Hepatocyte (in vitro differentiated cells): ENCODE measurements at regions not wholly inside any gene's neighbourhood (a gene's known extent, or its start where the extent isn't known, plus 50 kb on each side); places are given as distances from the start of the nearest gene placed in this dataset.

Experiments used
- DNase-seq: peaks from one replicate; pipeline ENCODE4 v3.0.0-alpha.2; 2016; ENCODE audit warnings: low spot score
- H2AFZ ChIP-seq: fragments of 200-600 bp; sonication (generic); 2 replicates; pipeline ENCODE4 v1.6.0; 2016; ENCODE audit warnings: antibody characterized with exemption, mild to moderate bottlenecking
- H3K27ac ChIP-seq: fragments of 200-600 bp; sonication (generic); 2 replicates; pipeline ENCODE4 v1.5.1; 2016; ENCODE audit warnings: mild to moderate bottlenecking
- H3K27me3 ChIP-seq: fragments of 200-600 bp; sonication (generic); 2 replicates; pipeline ENCODE4 v1.6.1; 2016
- H3K36me3 ChIP-seq: fragments of 200-600 bp; sonication (generic); replicated peaks from 2 replicates; pipeline ENCODE4 v1.5.1; 2016; ENCODE audit warnings: low read depth; ENCODE audit not compliant: insufficient read depth
- H3K4me1 ChIP-seq: fragments of 200-600 bp; sonication (generic); 2 replicates; pipeline ENCODE4 v1.5.1; 2016; ENCODE audit warnings: mild to moderate bottlenecking, moderate library complexity; ENCODE audit not compliant: insufficient read depth
- H3K4me2 ChIP-seq: fragments of 200-600 bp; sonication (generic); 2 replicates; pipeline ENCODE4 v1.6.0; 2016
- H3K4me3 ChIP-seq: fragments of 200-600 bp; sonication (generic); 2 replicates; pipeline ENCODE4 v1.5.1; 2016; ENCODE audit warnings: mild to moderate bottlenecking
- H3K79me2 ChIP-seq: fragments of 200-600 bp; sonication (generic); 2 replicates; pipeline ENCODE4 v1.6.0; 2017; ENCODE audit warnings: mild to moderate bottlenecking
- H3K9me2 ChIP-seq: fragments of 200-600 bp; sonication (generic); replicated peaks from 2 replicates; pipeline ENCODE4 v1.6.0; 2017; ENCODE audit warnings: mild to moderate bottlenecking; ENCODE audit not compliant: insufficient read depth
- H3K9me3 ChIP-seq: fragments of 200-600 bp; sonication (generic); 2 replicates; pipeline ENCODE4 v1.5.1; 2016; ENCODE audit warnings: low read depth, mild to moderate bottlenecking
- H4K20me1 ChIP-seq: fragments of 200-600 bp; sonication (generic); 2 replicates; pipeline ENCODE4 v1.6.0; 2016; ENCODE audit warnings: mild to moderate bottlenecking; ENCODE audit not compliant: insufficient read depth, poor library complexity, severe bottlenecking
- EZH2 ChIP-seq: fragments of 200-600 bp; sonication (generic); IDR thresholded peaks from 2 replicates; pipeline ENCODE4 v1.6.1; 2016; ENCODE audit warnings: antibody characterized with exemption, mild to moderate bottlenecking, borderline replicate concordance
- EZH2phosphoT487 ChIP-seq: fragments of 200-600 bp; sonication (generic); IDR thresholded peaks from one replicate; pipeline ENCODE4 v1.6.1; 2018; ENCODE audit warnings: antibody characterized with exemption, mild to moderate bottlenecking, low read depth, moderate library complexity; ENCODE audit not compliant: unreplicated experiment, severe bottlenecking
- WGBS: methylation state at CpG from one replicate; pipeline ENCODE4 v1.1.6; 2016; ENCODE audit warnings: low lambda C conversion rate; ENCODE audit errors: missing lambda C conversion rate; 5-methylcytosine and 5-hydroxymethylcytosine counted together
- TF ChIP-seq, protein P1 (sequence below): fragments of 200-600 bp; sonication (generic); IDR thresholded peaks from 2 replicates; pipeline ENCODE4 v1.5.1; 2016; ENCODE audit warnings: antibody characterized with exemption, mild to moderate bottlenecking; ENCODE audit not compliant: poor library complexity

DNA sequence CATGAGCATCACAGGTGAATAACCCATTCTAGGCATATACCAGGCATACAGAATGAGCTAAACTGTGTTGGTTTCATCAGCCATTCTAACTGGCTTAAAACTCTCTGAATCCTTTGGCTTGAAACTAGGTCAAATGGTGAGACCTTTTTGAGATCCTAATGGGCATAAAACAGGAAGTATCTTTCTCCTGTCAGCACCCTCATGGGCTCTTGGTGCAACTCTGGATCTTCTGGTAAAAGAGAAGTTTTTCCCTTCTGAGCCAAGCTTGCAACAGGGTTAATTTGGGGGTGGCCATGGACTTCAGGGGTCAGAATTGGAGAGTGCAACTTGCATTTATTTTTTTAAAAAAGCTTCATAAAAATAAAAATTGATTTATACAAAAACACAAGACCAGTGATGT lies 67.9 kb upstream of the GRAMD1B start:
- no peaks in the 10 kb centered on the region for H3K9me3 ChIP-seq
- no peak for DNase-seq
- H3K79me2 ChIP-seq: no peaks in the 10 kb centered on the region
- H3K36me3 ChIP-seq: no peaks in the 10 kb centered on the region
- no peak overlapping the region for H3K4me2 ChIP-seq
- H3K4me1 ChIP-seq: no peaks in the 10 kb centered on the region
- no peak overlapping the region for H2AFZ ChIP-seq
- no peak overlapping the region for H3K27ac ChIP-seq
- TF ChIP-seq EZH2 (no peak), EZH2phosphoT487 (no peak)
- TF ChIP-seq, protein P1, sequence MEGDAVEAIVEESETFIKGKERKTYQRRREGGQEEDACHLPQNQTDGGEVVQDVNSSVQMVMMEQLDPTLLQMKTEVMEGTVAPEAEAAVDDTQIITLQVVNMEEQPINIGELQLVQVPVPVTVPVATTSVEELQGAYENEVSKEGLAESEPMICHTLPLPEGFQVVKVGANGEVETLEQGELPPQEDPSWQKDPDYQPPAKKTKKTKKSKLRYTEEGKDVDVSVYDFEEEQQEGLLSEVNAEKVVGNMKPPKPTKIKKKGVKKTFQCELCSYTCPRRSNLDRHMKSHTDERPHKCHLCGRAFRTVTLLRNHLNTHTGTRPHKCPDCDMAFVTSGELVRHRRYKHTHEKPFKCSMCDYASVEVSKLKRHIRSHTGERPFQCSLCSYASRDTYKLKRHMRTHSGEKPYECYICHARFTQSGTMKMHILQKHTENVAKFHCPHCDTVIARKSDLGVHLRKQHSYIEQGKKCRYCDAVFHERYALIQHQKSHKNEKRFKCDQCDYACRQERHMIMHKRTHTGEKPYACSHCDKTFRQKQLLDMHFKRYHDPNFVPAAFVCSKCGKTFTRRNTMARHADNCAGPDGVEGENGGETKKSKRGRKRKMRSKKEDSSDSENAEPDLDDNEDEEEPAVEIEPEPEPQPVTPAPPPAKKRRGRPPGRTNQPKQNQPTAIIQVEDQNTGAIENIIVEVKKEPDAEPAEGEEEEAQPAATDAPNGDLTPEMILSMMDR: no peak
- no peaks in the 10 kb centered on the region for H3K9me2 ChIP-seq
- peaks cover 60% of the 10 kb centered on the region for H3K27me3 ChIP-seq
- H3K4me3 ChIP-seq: no peak overlapping the region
- H4K20me1 ChIP-seq: no peaks in the 10 kb centered on the region

DNA sequence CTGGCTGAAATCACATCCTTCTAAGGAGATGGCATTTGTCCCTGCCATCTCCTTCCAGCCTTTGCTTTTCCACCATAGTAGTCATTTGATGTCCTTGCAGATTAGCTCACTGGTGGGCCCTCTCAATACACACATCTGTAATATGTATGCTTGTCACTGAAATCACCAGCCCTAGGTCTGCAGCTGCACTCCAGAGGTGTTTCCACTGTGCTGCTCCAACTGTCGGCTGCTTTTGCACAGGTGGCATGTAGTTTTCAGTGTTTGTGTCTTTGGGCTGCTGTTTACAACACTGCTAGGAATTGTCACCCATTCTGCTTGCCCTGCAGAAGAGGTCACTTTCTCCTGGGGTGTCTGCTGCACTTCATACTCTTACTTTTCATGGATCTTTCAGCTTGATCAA lies 69.0 kb upstream of the GRAMD1B start:
- no peak for TF ChIP-seq EZH2phosphoT487
- TF ChIP-seq EZH2: no peak
- TF ChIP-seq, protein P1: no peak
- no peaks in the 10 kb centered on the region for H3K9me3 ChIP-seq
- no peak for DNase-seq
- WGBS: 67% methylated on average over 1 of the region's 1 CpG
- peaks cover 68% of the 10 kb centered on the region for H3K27me3 ChIP-seq
- H2AFZ ChIP-seq: no peak overlapping the region
- H3K27ac ChIP-seq: no peak overlapping the region
- no peak overlapping the region for H3K4me2 ChIP-seq
- no peaks in the 10 kb centered on the region for H3K36me3 ChIP-seq
- H3K9me2 ChIP-seq: no peaks in the 10 kb centered on the region
- no peaks in the 10 kb centered on the region for H3K79me2 ChIP-seq
- no peaks in the 10 kb centered on the region for H3K4me1 ChIP-seq
- H4K20me1 ChIP-seq: no peaks in the 10 kb centered on the region
- H3K4me3 ChIP-seq: no peak overlapping the region

DNA sequence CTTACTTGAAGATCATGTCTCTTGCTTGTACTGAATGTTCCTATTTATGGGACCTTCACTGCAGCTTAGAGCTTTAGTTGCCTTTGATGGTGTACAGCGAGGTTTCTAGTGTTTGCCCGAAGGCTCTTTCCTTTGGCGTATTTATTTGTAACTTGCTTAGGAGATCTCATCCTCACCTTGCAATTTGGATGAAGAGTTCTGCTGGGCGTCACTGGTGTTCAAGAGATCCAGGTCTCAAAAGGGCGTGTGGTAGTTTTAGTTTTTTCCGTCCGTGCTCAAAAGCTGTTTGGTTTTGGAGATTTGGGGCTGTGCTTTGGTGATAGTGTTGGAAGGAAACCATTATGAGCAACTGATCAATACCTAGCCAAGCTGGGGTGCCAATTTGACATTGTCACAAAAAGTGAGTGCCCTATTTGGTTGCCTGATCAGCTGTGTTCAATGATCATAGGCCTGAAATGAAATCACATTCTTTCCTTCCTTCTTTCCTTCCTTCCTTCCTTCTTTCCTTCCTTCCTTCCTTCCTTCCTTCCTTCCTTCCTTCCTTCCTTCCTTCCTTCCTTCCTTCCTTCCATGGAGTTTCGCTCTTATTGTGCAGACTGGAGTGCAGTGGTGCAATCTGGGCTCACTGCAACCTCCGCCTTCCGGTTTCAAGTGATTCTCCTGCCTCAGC lies 69.7 kb upstream of the GRAMD1B start:
- no peaks in the 10 kb centered on the region for H3K79me2 ChIP-seq
- no peak overlapping the region for H2AFZ ChIP-seq
- H4K20me1 ChIP-seq: no peaks in the 10 kb centered on the region
- no peaks in the 10 kb centered on the region for H3K4me1 ChIP-seq
- H3K9me3 ChIP-seq: no peaks in the 10 kb centered on the region
- H3K9me2 ChIP-seq: no peaks in the 10 kb centered on the region
- no peak overlapping the region for H3K4me3 ChIP-seq
- H3K27me3 ChIP-seq: peaks cover 68% of the 10 kb centered on the region
- H3K36me3 ChIP-seq: no peaks in the 10 kb centered on the region
- WGBS: 93% methylated on average over 10 of the region's 10 CpGs
- DNase-seq: no peak
- H3K27ac ChIP-seq: no peak overlapping the region
- TF ChIP-seq, protein P1: no peak
- no peak for TF ChIP-seq EZH2
- no peak overlapping the region for H3K4me2 ChIP-seq
